AG10803 (cell line): ENCODE measurements at regions not wholly inside any gene's neighbourhood (a gene's known extent, or its start where the extent isn't known, plus 50 kb on each side); places are given as distances from the start of the nearest gene placed in this dataset.
"Not testable (repeated sequence)": the region's sequence is repeated elsewhere in the genome, so short reads cannot be mapped to it uniquely, and the experiment has no call there.

Experiments
- DNase-seq: peaks from one replicate; pipeline ENCODE4 v3.0.0; 2010; ENCODE audit warnings: low read depth
- H3K4me3 ChIP-seq: 2 replicates; pipeline ENCODE4 v1.5.1; 2011; ENCODE audit warnings: mild to moderate bottlenecking, low read length, control low read depth
- CTCF ChIP-seq: conservative IDR thresholded peaks from 2 replicates; pipeline ENCODE4 v1.5.1; 2011; ENCODE audit warnings: mild to moderate bottlenecking, low read length, control low read depth, inconsistent platforms

GRCh38 chr12:46660276-46660675 is 165.5 kb downstream of the SLC38A4 start:
- no peak for TF ChIP-seq CTCF
- peak; percentile 36 for DNase-seq
- no peak overlapping the region for H3K4me3 ChIP-seq

- no peak for TF ChIP-seq CTCF
- H3K4me3 ChIP-seq, result no peak overlapping the region
- no peak for DNase-seq
These were observed 166.0 kb downstream of the SLC38A4 start for GRCh38 chr12:46659824-46660223.

GRCh38 chr12:46659032-46659650 is 166.7 kb downstream of the SLC38A4 start:
- H3K4me3 ChIP-seq, result no peak overlapping the region; the same call in 1 of the 2 replicates
- TF ChIP-seq CTCF, result no peak
- peak; percentile 45 for DNase-seq

- H3K4me3 ChIP-seq, result no peak overlapping the region
- peak; percentile 41 for DNase-seq
- no peak for TF ChIP-seq CTCF
These were observed 168.1 kb downstream of the SLC38A4 start for GRCh38 chr12:46657453-46658411.

GRCh38 chr12:46655984-46656383 is 169.8 kb downstream of the SLC38A4 start:
- DNase-seq, H3K4me3 ChIP-seq: not testable (repeated sequence)

- no peak for DNase-seq
- H3K4me3 ChIP-seq, result no peak overlapping the region
- TF ChIP-seq CTCF, result no peak
These were observed 172.5 kb downstream of the SLC38A4 start for GRCh38 chr12:46653311-46653710.

- DNase-seq, result no peak
- no peak for TF ChIP-seq CTCF
- H3K4me3 ChIP-seq, result no peak overlapping the region
These were observed 173.1 kb downstream of the SLC38A4 start for GRCh38 chr12:46652692-46653091.
